RPMI8226 (cell line): ENCODE measurements at regions not wholly inside any gene's neighbourhood (a gene's known extent, or its start where the extent isn't known, plus 50 kb on each side); places are given as distances from the start of the nearest gene placed in this dataset.

Experiments
- DNase-seq: peaks from one replicate; pipeline ENCODE4 v3.0.0-alpha.2; 2015

DNA sequence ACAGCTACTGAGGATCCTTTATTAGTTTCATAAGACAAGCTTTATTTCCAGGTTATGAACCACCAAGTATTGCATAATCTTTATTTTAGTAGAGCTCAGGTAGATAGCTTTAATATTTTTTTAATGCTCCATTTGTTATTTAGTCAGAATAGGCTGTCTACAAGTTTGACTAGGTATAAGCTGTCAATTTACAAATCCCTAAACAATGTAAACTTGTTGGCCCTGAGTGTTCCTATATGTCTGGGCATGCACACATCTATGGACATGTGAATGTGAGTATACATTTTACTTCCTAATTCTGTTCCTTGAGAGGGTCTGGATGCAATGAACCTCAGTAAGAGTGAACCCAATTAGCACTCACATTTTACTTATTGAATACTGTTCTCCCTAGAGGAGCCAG lies 722.2 kb upstream of the PTPRD start:
- DNase-seq = no peak

DNA sequence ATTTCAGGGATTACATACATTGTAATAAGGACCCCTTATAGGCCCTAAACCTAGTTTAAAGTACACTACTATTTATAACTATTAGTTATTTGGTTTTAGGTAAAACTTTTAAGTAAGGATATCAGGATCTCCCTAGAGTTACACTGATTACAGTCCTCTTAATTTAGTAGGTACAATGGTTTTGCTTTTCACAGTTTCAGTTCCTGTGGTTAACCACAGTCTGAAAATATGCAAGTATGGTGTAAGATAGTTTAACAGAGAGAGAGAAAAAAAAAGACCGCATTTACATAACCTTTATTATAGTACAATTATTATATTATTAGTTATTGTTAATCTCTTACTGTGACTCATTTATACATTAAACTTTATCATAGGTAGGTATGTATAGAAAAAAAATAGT lies 725.3 kb upstream of the PTPRD start:
- DNase-seq = peak; percentile 25

DNA sequence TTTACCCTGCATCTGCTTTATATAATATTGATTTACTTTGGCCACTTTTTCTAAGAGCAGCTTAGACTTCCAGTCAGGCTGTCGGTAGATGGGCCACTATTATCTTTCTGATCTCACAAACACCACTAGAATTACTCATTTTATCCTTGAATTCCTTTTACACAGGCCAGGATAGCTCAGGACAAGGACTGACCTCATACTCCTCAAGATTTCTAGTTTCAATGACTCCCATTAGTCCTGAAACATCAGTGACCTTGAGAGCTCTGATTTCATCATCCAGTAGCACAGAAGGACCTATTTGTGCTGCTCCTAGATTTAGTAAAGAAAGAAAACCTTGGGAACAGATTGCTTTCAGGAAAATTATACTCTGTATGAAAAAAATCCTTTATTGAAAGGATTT lies 727.9 kb upstream of the PTPRD start:
- DNase-seq = no peak

DNA sequence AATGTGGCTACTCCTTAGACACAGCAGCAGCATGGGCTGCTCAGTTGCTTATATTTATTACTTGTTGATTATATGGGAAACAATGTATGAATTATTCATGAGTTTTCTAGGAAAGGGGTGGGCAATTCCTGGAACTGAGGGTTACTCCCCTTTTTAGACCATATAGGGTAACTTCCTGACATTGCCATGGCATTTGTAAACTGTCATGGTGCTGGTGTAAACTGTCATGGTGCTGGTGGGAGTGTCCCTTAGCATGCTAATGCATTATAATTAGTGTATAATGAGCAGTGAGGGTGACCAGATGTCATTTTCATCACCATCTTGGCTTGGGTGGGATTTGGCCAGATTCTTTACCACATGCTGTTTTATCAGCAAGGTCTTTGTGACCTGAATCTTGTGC lies 734.6 kb upstream of the PTPRD start:
- no peak for DNase-seq

DNA sequence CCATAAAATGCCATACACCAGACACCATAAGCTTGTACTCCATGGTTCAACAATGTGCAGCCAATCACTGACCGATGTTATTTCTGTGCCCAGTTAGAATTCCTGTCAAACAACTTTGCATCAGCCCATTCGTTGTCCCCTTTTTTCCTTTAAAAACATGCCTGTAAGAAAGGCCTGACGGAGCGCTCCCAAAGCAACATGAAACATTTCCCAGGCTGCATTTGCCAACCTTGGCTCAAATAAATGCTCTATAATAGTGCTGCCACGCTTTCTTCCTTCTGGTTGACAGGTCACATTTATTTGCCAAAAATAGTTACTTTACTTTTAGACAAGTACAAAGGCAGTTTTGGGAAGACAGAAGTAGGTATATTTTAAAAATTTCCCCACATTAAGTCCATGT lies 735.6 kb upstream of the PTPRD start:
- no peak for DNase-seq

GRCh38 chr9:11349187-11349586 lies 736.4 kb upstream of the PTPRD start:
- DNase-seq = no peak

GRCh38 chr9:11352612-11353011 lies 739.8 kb upstream of the PTPRD start:
- DNase-seq = no peak

DNA sequence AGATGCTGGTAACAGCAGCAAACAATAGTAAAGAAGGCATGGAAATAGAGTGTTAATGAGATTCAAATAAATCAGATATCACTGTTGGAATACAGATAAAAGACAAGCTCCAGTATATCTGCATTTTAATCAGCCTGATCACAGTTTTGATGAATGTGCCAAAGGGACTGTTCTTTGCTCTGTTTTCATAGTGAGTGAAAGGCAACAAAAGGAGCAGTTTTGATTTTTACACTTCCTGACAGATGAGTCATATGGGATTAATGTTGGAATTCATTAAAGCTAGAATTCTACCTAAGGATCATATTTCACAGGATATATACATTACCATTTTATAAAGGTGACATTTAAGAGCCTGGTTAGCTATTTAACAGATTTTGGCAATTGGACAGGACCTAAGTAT lies 743.3 kb upstream of the PTPRD start:
- DNase-seq = no peak

DNA sequence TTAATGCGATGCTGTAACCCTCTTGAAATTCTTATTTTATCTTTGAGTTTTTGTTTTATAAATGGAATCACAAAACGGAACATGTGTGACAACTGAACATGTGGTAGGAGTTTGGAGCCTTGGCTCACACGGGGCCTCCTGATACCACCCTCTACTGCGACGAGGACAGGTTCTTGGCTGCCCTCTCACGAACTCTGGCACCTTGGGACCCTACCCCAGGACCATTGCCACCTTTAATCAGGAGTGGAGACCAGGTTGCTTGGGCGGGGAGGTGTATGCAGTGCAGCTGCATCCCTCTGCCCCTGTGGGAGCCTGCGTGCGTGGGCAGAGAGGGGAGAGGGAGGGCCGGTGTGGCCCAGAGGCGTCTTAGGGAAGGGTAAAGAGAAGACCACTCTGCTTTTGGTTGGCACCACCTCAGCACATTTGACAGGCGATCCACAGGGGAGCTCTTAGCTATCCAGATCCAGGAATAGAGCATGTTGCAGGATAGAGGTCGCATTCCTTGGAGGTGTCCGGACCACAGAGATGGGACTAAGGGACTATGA lies 753.9 kb upstream of the PTPRD start:
- no peak for DNase-seq

DNA sequence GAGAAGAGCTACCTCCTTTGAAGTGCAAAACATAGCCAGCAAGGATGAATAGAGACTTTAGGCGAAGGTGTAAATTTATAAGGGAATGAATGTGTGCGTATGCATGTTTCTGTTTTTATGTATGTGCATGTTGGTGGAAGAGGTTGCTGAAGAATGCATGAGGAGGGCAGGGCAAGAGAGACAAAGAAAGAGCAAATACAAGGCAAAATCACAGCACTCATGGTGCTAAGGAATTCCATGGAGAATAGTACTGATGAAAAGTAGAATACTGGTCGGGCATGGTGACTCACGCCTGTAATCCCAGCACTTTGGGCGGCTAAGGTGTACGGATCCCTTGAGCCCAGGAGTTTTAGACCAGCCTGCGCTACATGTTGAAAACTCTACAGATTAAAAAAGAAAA lies 762.1 kb upstream of the PTPRD start:
- no peak for DNase-seq

DNA sequence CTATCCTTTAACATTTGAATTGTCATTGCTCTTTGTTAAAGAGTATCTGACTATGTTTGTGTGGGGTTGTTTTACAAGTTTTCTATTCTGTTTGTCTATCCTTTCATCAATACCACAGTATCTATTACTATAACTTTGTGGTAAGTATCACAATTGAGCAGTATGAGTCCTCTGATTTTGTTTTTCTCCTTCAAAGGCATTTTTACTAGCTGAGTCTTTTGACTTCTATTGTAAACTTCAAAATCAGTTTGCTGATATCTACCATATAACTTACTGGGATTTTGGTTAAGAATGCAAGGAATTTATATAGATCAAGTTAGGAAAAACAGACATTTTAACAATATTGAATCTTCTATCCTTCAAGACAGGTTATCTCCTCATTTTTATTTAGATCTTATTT lies 789.8 kb upstream of the PTPRD start:
- no peak for DNase-seq

DNA sequence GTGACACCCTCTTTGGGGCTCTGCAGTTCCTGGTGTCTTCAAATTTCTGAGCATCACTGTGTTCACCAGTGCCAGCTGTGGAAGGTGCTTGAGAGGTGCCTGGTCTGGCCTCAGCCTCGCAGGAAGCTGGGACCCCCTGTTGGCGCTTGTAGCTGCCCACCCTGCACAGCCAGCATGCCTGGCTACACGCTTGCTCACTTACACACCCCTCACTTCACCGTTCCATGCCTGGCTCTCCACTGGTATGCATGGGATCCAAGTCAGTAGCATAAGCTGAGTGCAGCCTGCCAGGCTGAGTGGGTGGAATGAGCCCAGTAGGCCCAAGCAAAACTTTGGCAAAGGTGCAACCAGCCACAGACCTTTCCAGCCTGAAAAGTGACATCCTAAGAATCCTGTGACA lies 801.4 kb upstream of the PTPRD start:
- DNase-seq = no peak

DNA sequence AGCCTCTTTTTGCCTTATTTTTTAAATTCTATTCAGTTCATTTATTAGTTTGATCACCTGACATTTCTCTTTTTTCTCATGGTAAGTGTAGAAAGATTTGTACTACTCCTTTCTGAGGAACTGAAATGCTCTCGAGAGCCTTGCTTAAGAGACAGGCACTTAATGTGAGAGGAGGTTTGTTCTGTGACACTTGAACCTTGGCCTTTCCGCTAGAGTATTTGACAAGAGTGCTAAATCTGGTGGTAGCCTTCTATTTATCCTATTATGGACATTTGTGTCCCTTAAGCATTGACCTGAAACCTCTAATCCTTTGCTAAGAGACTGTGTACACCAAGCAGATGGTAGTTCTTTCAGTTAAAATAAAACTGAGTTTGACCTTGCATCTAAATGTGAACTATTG lies 805.0 kb upstream of the PTPRD start:
- no peak for DNase-seq

DNA sequence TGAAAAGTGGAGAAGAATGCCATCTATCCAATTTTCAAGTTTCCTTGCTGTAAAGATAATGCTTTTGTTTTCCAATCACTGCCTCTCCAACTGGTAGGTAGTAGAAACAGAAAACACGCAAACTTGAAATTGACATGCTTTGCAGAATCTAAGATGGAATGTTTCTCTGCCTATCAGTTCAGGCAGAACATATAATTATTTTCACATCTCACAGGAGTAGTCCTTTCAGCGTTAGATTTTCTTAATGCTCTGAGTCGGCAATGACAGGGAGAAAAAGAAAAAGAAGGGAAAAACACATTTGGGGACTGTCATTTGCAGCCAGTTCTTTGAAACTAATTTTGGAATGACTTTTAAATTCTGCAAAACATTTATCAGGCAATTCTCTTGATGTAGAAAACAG lies 818.7 kb upstream of the PTPRD start:
- no peak for DNase-seq

DNA sequence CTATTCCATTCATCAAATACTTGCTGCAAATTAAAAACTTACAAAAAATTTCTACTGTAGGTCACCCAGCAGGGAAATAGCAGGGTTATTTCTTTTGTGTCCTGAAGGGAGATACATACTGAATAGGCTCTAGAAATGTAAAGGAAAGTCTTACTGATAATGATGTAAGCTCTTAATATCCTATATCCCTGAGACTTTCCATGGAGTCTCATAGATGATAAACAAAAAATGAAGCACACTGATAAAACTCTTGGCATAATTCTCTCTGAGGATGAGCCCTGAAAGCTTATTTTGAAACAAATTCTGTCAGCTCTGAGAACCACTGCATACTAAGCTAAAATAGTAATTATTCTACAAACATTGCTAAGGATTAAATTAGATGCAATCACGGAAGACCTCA lies 819.6 kb upstream of the PTPRD start:
- no peak for DNase-seq

DNA sequence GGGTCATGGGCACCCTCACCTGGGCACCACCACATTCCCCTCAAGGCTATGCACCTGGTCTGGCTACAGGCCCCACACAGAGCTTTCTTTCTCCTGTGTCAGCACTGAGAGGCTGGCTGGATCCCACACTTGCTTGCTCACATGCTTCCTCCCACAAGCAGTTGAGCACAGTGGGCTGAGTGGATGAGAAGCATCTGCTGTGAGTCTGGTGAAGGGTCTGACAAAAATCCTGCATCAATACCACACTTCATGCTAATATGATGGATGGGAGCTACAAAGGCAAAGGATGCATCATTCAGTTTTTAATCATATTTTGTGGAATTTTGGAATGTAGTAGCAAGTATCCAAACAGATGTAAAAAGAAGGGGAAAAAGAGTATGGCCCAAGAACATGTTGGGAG lies 830.8 kb upstream of the PTPRD start:
- no peak for DNase-seq

DNA sequence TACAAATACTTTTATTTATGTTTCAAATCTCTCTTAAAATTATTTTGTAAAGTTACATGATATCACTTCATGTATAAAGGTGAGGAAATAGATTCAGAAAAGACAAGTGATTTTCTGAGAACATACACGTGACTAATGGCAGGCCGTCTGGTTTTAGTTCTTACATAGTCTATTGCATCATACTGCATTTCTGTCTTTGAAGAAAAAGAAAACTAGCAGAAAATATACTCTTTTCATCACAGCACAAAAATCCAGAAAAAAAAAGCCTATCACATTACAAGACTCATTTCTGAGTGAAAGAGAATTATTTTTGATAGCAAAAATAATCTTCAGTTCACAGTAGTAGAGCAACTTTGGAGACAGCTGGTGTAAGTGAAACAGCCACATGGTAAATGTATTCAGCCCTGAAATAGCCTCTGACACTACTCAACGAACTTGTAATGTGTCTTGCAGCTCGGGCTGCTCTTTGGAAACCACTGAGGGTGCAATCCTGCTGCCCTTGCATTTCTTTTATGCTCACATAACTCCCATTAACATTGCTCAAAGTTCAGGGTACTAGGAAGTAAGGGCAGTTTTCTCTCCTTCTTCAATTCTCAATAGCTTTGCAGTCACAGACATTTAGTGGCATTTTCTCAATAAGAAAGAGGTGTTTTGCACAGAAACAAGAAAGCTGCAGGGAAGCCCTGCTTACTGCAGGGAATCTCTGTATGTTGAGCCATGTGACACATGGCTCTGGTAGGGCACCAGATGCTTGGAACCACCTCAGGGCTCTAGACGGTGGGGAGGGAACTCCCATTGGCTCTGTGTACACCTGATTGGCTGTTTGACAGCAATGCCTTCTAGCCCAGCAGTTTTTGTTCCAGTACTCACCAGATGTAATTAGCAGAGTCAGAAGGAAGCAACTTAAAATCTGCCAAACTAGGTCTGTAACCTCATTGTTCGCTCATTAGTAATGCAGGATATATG lies 845.3 kb upstream of the PTPRD start:
- DNase-seq = peak; percentile 86

- DNase-seq = no peak
Measured at GRCh38 chr9:11469745-11470144, 856.9 kb upstream of the PTPRD start.

DNA sequence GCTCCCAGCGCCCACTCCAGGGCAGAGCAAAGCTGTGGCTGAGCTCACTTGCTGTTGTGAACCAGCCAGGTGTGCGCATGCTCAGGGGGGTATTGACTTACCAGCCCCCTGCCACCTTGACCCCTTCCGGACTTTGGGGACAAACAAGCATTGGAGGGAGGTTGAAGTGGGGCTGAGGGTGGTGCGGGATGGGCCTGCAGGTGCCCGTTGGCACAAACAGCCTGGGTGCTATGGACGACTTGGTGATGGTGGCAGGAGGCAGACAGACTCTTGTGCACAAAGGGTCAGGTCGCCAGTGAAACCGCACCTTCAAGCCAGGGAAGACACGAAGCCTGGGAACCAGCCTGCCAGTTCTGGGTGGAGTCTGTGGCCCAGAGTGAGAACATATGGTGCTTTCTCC lies 858.5 kb upstream of the PTPRD start:
- DNase-seq = no peak

GRCh38 chr9:11500780-11501179 lies 888.0 kb upstream of the PTPRD start:
- DNase-seq = no peak

- DNase-seq = no peak
Measured at GRCh38 chr9:11506980-11507379, 894.2 kb upstream of the PTPRD start.

DNA sequence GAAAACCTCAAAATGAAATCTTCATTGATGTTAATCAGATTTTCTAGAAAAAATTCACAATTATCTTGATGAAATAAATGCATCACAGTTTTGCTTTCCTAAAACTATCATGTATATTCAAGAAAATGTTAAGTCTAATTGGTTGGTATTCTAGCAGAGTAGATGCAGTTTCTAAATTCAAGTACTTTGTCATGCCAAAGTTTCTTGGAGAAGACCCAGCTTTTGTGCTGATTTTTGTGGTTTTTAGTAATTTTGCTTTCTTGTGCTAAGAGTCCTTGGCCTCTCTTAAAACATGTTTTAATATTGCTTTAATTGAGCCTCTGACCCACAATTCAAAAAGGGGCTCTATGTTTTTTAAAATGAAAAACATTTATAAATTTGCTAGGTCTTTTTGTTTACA lies 924.8 kb upstream of the PTPRD start:
- no peak for DNase-seq

DNA sequence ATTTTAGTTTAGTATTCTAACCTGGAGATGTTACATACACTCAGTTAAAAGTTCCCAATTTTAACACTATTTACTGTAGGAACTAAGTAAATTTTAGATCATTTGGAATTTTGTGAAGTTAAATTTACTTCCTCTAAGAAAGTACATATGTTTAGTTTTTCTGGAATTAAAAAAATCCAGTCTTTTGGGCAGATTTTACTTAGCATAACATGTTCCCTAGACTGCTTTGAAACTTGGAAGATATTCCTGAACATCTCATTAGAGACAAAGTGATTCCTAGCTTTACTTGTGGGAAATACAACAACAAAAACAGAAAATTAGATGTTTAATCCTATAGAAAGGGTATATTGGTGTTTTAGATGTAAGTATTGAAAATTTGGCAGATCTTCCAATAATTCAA lies 930.0 kb upstream of the PTPRD start:
- no peak for DNase-seq

DNA sequence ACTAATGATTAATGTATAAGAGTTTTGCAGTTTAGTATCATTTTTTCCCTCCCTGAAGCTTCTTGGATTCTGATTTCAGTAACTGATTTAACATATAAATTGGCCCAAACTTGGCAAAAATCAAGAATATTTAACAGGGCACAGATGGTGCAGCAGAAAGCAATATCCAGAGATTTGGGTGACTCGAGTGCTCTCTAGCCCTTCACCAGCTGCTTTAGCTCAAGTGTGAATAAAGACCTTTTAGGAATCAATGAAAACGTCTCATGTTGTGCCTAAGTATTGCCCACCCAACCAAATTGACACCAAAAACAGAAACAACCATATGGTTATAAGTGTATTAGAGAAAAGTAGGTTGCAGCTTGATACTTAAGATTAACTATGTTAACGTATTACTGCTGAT lies 933.4 kb upstream of the PTPRD start:
- no peak for DNase-seq

GRCh38 chr9:11549311-11549794 lies 936.6 kb upstream of the PTPRD start:
- DNase-seq = no peak
